Liver (tissue), 7 donors: ENCODE measurements at regions not wholly inside any gene's neighbourhood (a gene's known extent, or its start where the extent isn't known, plus 50 kb on each side); places are given as distances from the start of the nearest gene placed in this dataset.

ENCODE experiments used
- DNase-seq: peaks from one replicate; pipeline ENCODE4 v3.0.0-alpha.2; 2017; ENCODE audit warnings: low spot score
- H3K27ac ChIP-seq, 2 donors: one replicate each; pipeline ENCODE4 v1.7.0; 2013; ENCODE audit warnings: inconsistent platforms in 2 of 2, low read length in 2 of 2, control low read depth in 1 of 2, low read depth in 1 of 2, mild to moderate bottlenecking in 1 of 2
- H3K27me3 ChIP-seq, 4 donors: one replicate each; pipeline versions ENCODE4 v1.6.1 to v1.7.0; 2013; ENCODE audit warnings: low read length in 3 of 4, inconsistent platforms in 1 of 4, mild to moderate bottlenecking in 1 of 4, moderate library complexity in 1 of 4; ENCODE audit not compliant: control insufficient read depth in 4 of 4, insufficient read depth in 4 of 4
- H3K36me3 ChIP-seq, 4 donors: one replicate each; pipeline versions ENCODE4 v1.6.1 to v1.7.0; 2013; ENCODE audit warnings: low read length in 3 of 4, mild to moderate bottlenecking in 3 of 4, low read depth in 1 of 4, moderate library complexity in 1 of 4; ENCODE audit not compliant: control insufficient read depth in 4 of 4, insufficient read depth in 3 of 4
- H3K4me1 ChIP-seq, 4 donors: one replicate each; pipeline versions ENCODE4 v1.6.1 to v1.7.0; 2013; ENCODE audit warnings: low read length in 3 of 4, mild to moderate bottlenecking in 3 of 4, moderate library complexity in 1 of 4; ENCODE audit not compliant: control insufficient read depth in 4 of 4, insufficient read depth in 4 of 4
- H3K4me3 ChIP-seq, 3 donors: one replicate each; pipeline versions ENCODE4 v1.6.1 to v1.7.0; 2013; ENCODE audit warnings: low read length in 3 of 3, control low read depth in 1 of 3, low read depth in 1 of 3, mild to moderate bottlenecking in 1 of 3
- H3K9ac ChIP-seq, 2 donors: one replicate each; pipeline ENCODE4 v1.7.0; 2013; ENCODE audit warnings: low read length in 2 of 2, mild to moderate bottlenecking in 2 of 2, moderate library complexity in 2 of 2, control low read depth in 1 of 2, low read depth in 1 of 2
- H3K9me3 ChIP-seq, 4 donors: one replicate each; pipeline versions ENCODE4 v1.6.1 to v1.7.0; 2013; ENCODE audit warnings: low read length in 3 of 4; ENCODE audit not compliant: control insufficient read depth in 4 of 4
- EGR1 ChIP-seq, 2 donors: IDR thresholded peaks; 2 replicates each; pipeline ENCODE4 v1.6.1; 2016 to 2018; ENCODE audit warnings: antibody characterized with exemption in 2 of 2, low read depth in 2 of 2
- FOXA1 ChIP-seq: IDR thresholded peaks from 2 replicates; pipeline ENCODE4 v1.6.1; 2016; ENCODE audit warnings: antibody characterized with exemption
- FOXA2 ChIP-seq: IDR thresholded peaks from 2 replicates; pipeline ENCODE4 v1.6.1; 2016; ENCODE audit warnings: antibody characterized with exemption
- GABPA ChIP-seq, 2 donors: IDR thresholded peaks in 1 of 2; conservative IDR thresholded peaks in 1 of 2; 2 replicates each; pipeline ENCODE4 v1.6.1; 2016; ENCODE audit warnings: antibody characterized with exemption in 2 of 2, mild to moderate bottlenecking in 1 of 2, moderate library complexity in 1 of 2
- HNF4G ChIP-seq: IDR thresholded peaks from 2 replicates; pipeline ENCODE4 v1.6.1; 2016; ENCODE audit warnings: antibody characterized with exemption
- JUND ChIP-seq, 2 donors: IDR thresholded peaks; 2 replicates each; pipeline ENCODE4 v1.6.1; 2016; ENCODE audit warnings: antibody characterized with exemption in 2 of 2
- NR2F2 ChIP-seq: IDR thresholded peaks from 2 replicates; pipeline ENCODE4 v1.6.1; 2016; ENCODE audit warnings: antibody characterized with exemption
- REST ChIP-seq: IDR thresholded peaks from 2 replicates; pipeline ENCODE4 v1.6.1; 2016; ENCODE audit warnings: antibody characterized with exemption, mild to moderate bottlenecking
- RXRA ChIP-seq, 2 donors: IDR thresholded peaks; 2 replicates each; pipeline ENCODE4 v1.6.1; 2017 to 2018; ENCODE audit warnings: antibody characterized with exemption in 2 of 2, mild to moderate bottlenecking in 1 of 2
- SP1 ChIP-seq: IDR thresholded peaks from 2 replicates; pipeline ENCODE4 v1.6.1; 2018; ENCODE audit warnings: antibody characterized with exemption, mild to moderate bottlenecking
- TAF1 ChIP-seq: conservative IDR thresholded peaks from 2 replicates; pipeline ENCODE4 v1.6.1; 2016; ENCODE audit warnings: antibody characterized with exemption, mild to moderate bottlenecking
- YY1 ChIP-seq: IDR thresholded peaks from 2 replicates; pipeline ENCODE4 v1.6.1; 2016; ENCODE audit warnings: antibody characterized with exemption, mild to moderate bottlenecking
- WGBS: extraction: QIAGEN DNeasy Blood & Tissue Kit; methylation state at CpG from one replicate; pipeline ENCODE4 v1.1.7; 2013; 5-methylcytosine and 5-hydroxymethylcytosine counted together
- TF ChIP-seq, protein P1 (sequence below): IDR thresholded peaks from 2 replicates; pipeline ENCODE4 v1.6.1; 2016; ENCODE audit warnings: antibody characterized with exemption
- TF ChIP-seq, protein P2 (sequence below): IDR thresholded peaks from 2 replicates; pipeline ENCODE4 v1.6.1; 2016; ENCODE audit warnings: antibody characterized with exemption
- TF ChIP-seq, protein P3 (sequence below): IDR thresholded peaks from 2 replicates; pipeline ENCODE4 v1.6.1; 2016; ENCODE audit warnings: antibody characterized with exemption
- donor health status: healthy.
- donor health status: healthy.
- donor health status: healthy.
- donor health status: healthy.

DNA sequence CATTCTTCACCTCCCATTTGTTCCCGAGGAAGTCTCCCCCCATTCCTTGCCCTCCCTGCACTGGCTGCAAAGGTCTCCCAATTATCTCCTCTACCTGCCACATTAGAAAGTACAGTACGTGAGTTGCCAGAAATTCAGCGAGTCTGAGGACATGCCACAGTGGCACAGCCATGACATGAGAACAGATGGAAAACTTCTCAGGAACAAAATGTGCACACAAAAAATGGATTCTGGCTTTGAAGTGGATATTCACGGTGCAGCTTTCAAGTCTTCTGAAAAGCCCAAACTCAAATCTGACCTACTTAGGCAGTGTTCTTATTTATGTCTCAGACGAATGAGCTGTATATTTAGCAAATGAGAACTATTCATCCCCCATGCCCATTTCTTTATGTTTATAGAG lies 269.1 kb upstream of the ARID1B start (continued):
- TF ChIP-seq, protein P1, sequence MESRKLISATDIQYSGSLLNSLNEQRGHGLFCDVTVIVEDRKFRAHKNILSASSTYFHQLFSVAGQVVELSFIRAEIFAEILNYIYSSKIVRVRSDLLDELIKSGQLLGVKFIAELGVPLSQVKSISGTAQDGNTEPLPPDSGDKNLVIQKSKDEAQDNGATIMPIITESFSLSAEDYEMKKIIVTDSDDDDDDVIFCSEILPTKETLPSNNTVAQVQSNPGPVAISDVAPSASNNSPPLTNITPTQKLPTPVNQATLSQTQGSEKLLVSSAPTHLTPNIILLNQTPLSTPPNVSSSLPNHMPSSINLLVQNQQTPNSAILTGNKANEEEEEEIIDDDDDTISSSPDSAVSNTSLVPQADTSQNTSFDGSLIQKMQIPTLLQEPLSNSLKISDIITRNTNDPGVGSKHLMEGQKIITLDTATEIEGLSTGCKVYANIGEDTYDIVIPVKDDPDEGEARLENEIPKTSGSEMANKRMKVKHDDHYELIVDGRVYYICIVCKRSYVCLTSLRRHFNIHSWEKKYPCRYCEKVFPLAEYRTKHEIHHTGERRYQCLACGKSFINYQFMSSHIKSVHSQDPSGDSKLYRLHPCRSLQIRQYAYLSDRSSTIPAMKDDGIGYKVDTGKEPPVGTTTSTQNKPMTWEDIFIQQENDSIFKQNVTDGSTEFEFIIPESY, result no peak
- TF ChIP-seq NR2F2 (no peak), FOXA1 (no peak), TAF1 (no peak)

DNA sequence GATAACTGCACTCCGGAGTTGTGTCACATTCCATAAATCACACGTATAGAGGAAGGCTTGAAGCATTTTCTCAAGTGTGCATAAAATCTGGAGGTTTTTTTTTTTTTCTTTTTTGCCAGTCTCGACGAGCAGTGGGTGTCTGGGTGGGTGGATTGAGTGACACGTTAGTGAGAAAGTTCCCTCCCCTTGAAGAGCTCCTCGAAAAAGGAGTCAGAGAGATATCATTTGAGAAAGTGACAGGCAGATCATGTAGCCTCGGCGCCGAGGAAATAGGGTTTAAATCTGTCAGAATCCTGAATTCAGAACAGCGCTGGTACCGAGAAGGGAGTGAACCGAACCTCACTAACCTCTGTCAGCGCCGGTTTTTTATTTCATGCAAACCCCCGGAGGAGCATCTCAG lies 269.5 kb upstream of the ARID1B start:
- Histone ChIP-seq H3K4me1 (peaks cover 0 to 12% (median 9%) of the 10 kb centered on the region in 4 donors), H3K9me3 (no peaks in the 10 kb centered on the region), H3K4me3 (no peak overlapping the region), H3K27me3 (no peaks in the 10 kb centered on the region), H3K36me3 (no peaks in the 10 kb centered on the region), H3K9ac (no peak overlapping the region), H3K27ac (no peak overlapping the region)
- DNase-seq, result no peak
- WGBS, result 78% methylated on average over 15 of the region's 15 CpGs
- no peak for TF ChIP-seq EGR1 (IDR thresholded peaks at IDR 0.05; ENCODE audit: low read depth in 2 of 2)
- TF ChIP-seq FOXA1, result no peak
- TF ChIP-seq, protein P1, result no peak
- no peak for TF ChIP-seq REST
- no peak for TF ChIP-seq YY1
- no peak for TF ChIP-seq TAF1
- TF ChIP-seq GABPA (IDR thresholded peaks at IDR 0.05 in 1 of 2, conservative IDR thresholded peaks at IDR 0.05 in 1 of 2), result no peak
- TF ChIP-seq, protein P2, sequence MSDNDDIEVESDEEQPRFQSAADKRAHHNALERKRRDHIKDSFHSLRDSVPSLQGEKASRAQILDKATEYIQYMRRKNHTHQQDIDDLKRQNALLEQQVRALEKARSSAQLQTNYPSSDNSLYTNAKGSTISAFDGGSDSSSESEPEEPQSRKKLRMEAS, result no peak
- no peak for TF ChIP-seq SP1
- no peak for TF ChIP-seq JUND (IDR thresholded peaks at IDR 0.05)
- no peak for TF ChIP-seq RXRA (IDR thresholded peaks at IDR 0.05)
- no peak for TF ChIP-seq NR2F2
- TF ChIP-seq FOXA2, result no peak
- no peak for TF ChIP-seq HNF4G

GRCh38 chr6:156507106-156507505 lies 270.1 kb upstream of the ARID1B start:
- Histone ChIP-seq H3K9me3 (no peaks in the 10 kb centered on the region), H3K27ac (no peak overlapping the region), H3K27me3 (no peaks in the 10 kb centered on the region), H3K36me3 (no peaks in the 10 kb centered on the region), H3K9ac (no peak overlapping the region), H3K4me3 (no peak overlapping the region), H3K4me1 (peaks cover 0 to 12% (median 9%) of the 10 kb centered on the region in 4 donors)
- DNase-seq, result no peak
- TF ChIP-seq FOXA1 (no peak), JUND (IDR thresholded peaks at IDR 0.05) (no peak), YY1 (no peak), RXRA (IDR thresholded peaks at IDR 0.05) (no peak), FOXA2 (no peak), TAF1 (no peak)
- TF ChIP-seq, protein P3, sequence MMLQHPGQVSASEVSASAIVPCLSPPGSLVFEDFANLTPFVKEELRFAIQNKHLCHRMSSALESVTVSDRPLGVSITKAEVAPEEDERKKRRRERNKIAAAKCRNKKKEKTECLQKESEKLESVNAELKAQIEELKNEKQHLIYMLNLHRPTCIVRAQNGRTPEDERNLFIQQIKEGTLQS, result no peak
- WGBS, result 74% methylated on average over 6 of the region's 6 CpGs
